Small intestine (tissue), 7 donors: ENCODE measurements at regions not wholly inside any gene's neighbourhood (a gene's known extent, or its start where the extent isn't known, plus 50 kb on each side); places are given as distances from the start of the nearest gene placed in this dataset.
A peak's percentile ranks its signal among the peaks of the same experiment; 100 is the strongest.

ENCODE experiments used
- DNase-seq, 2 donors: peaks; one replicate each; pipeline versions ENCODE4 v3.0.0 to v3.0.0-alpha.2; 2013
- FAIRE-seq: peaks from 2 replicates; lab custom pipeline; 2012; peaks lifted over from hg19 to GRCh38; lab: Jason Lieb, UNC
- H3K27ac ChIP-seq, 3 donors: one replicate each; pipeline ENCODE4 v1.5.1; 2013; ENCODE audit warnings: low read length in 2 of 3, mild to moderate bottlenecking in 2 of 3, control low read depth in 1 of 3, inconsistent platforms in 1 of 3, low read depth in 1 of 3, moderate library complexity in 1 of 3
- H3K27me3 ChIP-seq, 3 donors: one replicate each; pipeline ENCODE4 v1.6.1; 2013; ENCODE audit warnings: low read length in 3 of 3, inconsistent platforms in 1 of 3; ENCODE audit not compliant: control insufficient read depth in 3 of 3, insufficient read depth in 3 of 3
- H3K36me3 ChIP-seq, 3 donors: one replicate each; pipeline ENCODE4 v1.6.1; 2013; ENCODE audit warnings: low read length in 3 of 3, inconsistent platforms in 1 of 3, low read depth in 1 of 3, mild to moderate bottlenecking in 1 of 3, moderate library complexity in 1 of 3; ENCODE audit not compliant: control insufficient read depth in 3 of 3, insufficient read depth in 2 of 3
- H3K4me1 ChIP-seq, 3 donors: one replicate each; pipeline ENCODE4 v1.6.1; 2013; ENCODE audit warnings: low read length in 2 of 3, inconsistent platforms in 1 of 3, low read depth in 1 of 3, mild to moderate bottlenecking in 1 of 3, moderate library complexity in 1 of 3; ENCODE audit not compliant: control insufficient read depth in 3 of 3, insufficient read depth in 2 of 3
- H3K4me3 ChIP-seq, 3 donors: one replicate each; pipeline ENCODE4 v1.5.1; 2013; ENCODE audit warnings: low read length in 3 of 3, control low read depth in 1 of 3, inconsistent platforms in 1 of 3, low read depth in 1 of 3, mild to moderate bottlenecking in 1 of 3, moderate library complexity in 1 of 3
- H3K9me3 ChIP-seq, 2 donors: one replicate each; pipeline ENCODE4 v1.6.1; 2013; ENCODE audit warnings: low read depth in 1 of 2, low read length in 1 of 2; ENCODE audit not compliant: control insufficient read depth in 2 of 2, insufficient read depth in 1 of 2
- WGBS, 3 donors: extraction: QIAGEN DNeasy Blood & Tissue Kit; methylation state at CpG; one replicate each; pipeline ENCODE4 v1.1.7; 2013; 5-methylcytosine and 5-hydroxymethylcytosine counted together
- donor health status: healthy with polysubstance abuse.
- donor health status: control.
- donor health status: control.
- donor health status: Bipolar disorder and iron deficiency.
- donor health status: healthy.

- 51 to 81% (median 69%) methylated on average over 3 of the region's 3 CpGs for WGBS, 3 donors
Observed at GRCh38 chr11:127531167-127531566, 530.6 kb upstream of the KIRREL3 start.

GRCh38 chr11:127528297-127528696 is 527.7 kb upstream of the KIRREL3 start:
- H3K4me3 ChIP-seq, result no peak overlapping the region
- no peaks in the 10 kb centered on the region for H3K4me1 ChIP-seq
- WGBS, 3 donors, result 59 to 82% (median 79%) methylated on average over 3 of the region's 3 CpGs
- no peak overlapping the region for H3K27ac ChIP-seq
- no peaks in the 10 kb centered on the region for H3K9me3 ChIP-seq
- DNase-seq (no peak), FAIRE-seq (no peak)
- no peaks in the 10 kb centered on the region for H3K27me3 ChIP-seq
- no peaks in the 10 kb centered on the region for H3K36me3 ChIP-seq

More at GRCh38 chr11:127531167-127531566, 530.6 kb upstream of the KIRREL3 start:
- H3K36me3 ChIP-seq, result no peaks in the 10 kb centered on the region
- H3K4me3 ChIP-seq, result no peak overlapping the region
- H3K27ac ChIP-seq, result no peak overlapping the region
- DNase-seq, result no peak
- H3K27me3 ChIP-seq, result no peaks in the 10 kb centered on the region
- peaks cover 0 to under 1% of the 10 kb centered on the region in 2 donors for H3K9me3 ChIP-seq
- H3K4me1 ChIP-seq, result no peaks in the 10 kb centered on the region
- FAIRE-seq, result no peak

- H3K9me3 ChIP-seq, result no peaks in the 10 kb centered on the region
- no peak for DNase-seq
- no peak for FAIRE-seq
- WGBS, 3 donors, result 38 to 60% (median 54%) methylated on average over 4 of the region's 4 CpGs
- no peak overlapping the region for H3K27ac ChIP-seq
- no peak overlapping the region for H3K4me3 ChIP-seq
- no peaks in the 10 kb centered on the region for H3K36me3 ChIP-seq
- H3K4me1 ChIP-seq, result no peaks in the 10 kb centered on the region
- H3K27me3 ChIP-seq, result no peaks in the 10 kb centered on the region
Observed at GRCh38 chr11:127524618-127525017, 524.0 kb upstream of the KIRREL3 start.

GRCh38 chr11:127521413-127521812 is 520.8 kb upstream of the KIRREL3 start:
- WGBS, 3 donors, result 50 to 60% (median 57%) methylated on average over 2 of the region's 2 CpGs
- FAIRE-seq (no peak), DNase-seq (peak in 1 of 2 donors; percentile 27)
- no peaks in the 10 kb centered on the region for H3K27me3 ChIP-seq
- no peaks in the 10 kb centered on the region for H3K36me3 ChIP-seq
- no peak overlapping the region for H3K4me3 ChIP-seq
- no peaks in the 10 kb centered on the region for H3K9me3 ChIP-seq
- H3K27ac ChIP-seq, result no peak overlapping the region
- no peaks in the 10 kb centered on the region for H3K4me1 ChIP-seq

DNA sequence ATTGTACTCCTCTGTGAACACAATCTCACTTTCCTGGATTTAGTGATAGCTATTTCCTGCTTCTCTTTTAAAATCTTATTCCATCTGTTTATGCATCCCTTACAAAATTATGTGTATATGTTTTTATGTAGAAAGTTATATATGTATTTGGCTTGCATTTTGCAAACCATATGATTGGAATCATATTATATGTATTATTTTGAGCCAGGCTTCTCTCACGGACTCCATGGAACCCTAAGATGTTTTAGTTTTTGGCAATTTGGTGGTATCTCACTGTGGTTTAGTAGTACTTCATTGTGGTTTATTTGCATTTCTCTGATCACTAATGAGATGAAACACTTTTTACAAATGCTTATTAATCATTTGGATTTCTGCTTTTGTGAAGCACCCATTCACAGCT is 507.3 kb upstream of the KIRREL3 start:
- FAIRE-seq (no peak), DNase-seq (no peak)
- no peaks in the 10 kb centered on the region for H3K36me3 ChIP-seq
- H3K9me3 ChIP-seq, result no peaks in the 10 kb centered on the region
- no peak overlapping the region for H3K27ac ChIP-seq
- peaks cover 0 to 19% (median 0%) of the 10 kb centered on the region in 3 donors for H3K4me1 ChIP-seq
- H3K27me3 ChIP-seq, result no peaks in the 10 kb centered on the region
- no peak overlapping the region for H3K4me3 ChIP-seq
- 70 to 85% (median 74%) methylated on average over 1 of the region's 1 CpG for WGBS, 3 donors

DNA sequence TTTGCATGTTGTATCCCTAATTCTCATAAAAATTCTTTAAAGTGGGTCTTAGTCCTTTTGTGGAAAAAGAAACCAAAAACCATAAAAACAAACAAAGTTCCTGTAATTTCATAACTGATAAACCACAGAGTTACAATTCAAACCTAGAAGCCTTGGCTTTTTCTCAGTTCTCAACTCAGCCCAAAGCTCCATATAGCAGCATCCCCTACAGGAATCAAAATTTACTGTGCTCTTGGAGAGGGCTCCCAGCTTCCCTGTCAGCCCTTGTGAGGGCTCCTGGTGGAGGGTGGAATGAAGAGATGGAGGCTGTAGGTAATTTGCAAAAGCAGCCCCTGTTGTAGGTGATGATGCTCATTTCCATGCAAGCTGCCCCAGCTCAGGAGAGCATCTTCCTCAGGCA is 506.1 kb upstream of the KIRREL3 start:
- no peak overlapping the region for H3K4me3 ChIP-seq
- DNase-seq (no peak), FAIRE-seq (no peak)
- H3K36me3 ChIP-seq, result no peaks in the 10 kb centered on the region
- H3K4me1 ChIP-seq, result peaks cover 0 to 19% (median 0%) of the 10 kb centered on the region in 3 donors
- H3K27me3 ChIP-seq, result no peaks in the 10 kb centered on the region
- no peaks in the 10 kb centered on the region for H3K9me3 ChIP-seq
- H3K27ac ChIP-seq, result peak overlapping the region in 1 of 3 donors; percentile 10

DNA sequence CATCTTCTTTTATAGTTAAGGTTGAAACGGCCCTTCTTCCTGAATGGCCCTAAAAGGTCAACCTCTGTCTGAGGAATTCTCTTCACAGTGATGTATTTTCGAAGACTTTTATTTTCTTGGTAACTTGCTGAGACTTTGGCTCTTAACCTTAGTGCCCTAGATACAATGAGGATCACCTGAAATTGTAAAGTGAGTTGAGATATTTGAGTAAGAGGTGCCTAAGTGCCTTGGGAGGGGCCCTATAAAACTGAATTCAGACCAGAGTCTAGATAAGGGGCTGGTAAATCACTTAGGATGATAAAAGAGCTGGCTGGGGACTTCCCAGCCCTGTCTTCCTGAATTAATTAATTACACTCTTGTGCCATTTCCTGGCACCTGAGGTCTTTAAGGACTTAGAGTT is 505.6 kb upstream of the KIRREL3 start:
- DNase-seq, result peak in 1 of 2 donors; percentile 55
- Histone ChIP-seq H3K27ac (no peak overlapping the region), H3K9me3 (no peaks in the 10 kb centered on the region), H3K4me1 (peaks cover 0 to 19% (median 0%) of the 10 kb centered on the region in 3 donors), H3K36me3 (no peaks in the 10 kb centered on the region), H3K27me3 (no peaks in the 10 kb centered on the region), H3K4me3 (no peak overlapping the region)
- WGBS, 3 donors, result 11 to 36% (median 27%) methylated on average over 2 of the region's 2 CpGs
- FAIRE-seq, result no peak

- H3K27me3 ChIP-seq, result no peaks in the 10 kb centered on the region
- no peaks in the 10 kb centered on the region for H3K36me3 ChIP-seq
- peaks cover 2 to 8% of the 10 kb centered on the region in 2 donors for H3K9me3 ChIP-seq
- 77 to 87% (median 81%) methylated on average over 7 of the region's 7 CpGs for WGBS, 3 donors
- FAIRE-seq, result no peak
- no peak for DNase-seq
- peaks cover 0 to 6% (median 0%) of the 10 kb centered on the region in 3 donors for H3K4me1 ChIP-seq
- H3K4me3 ChIP-seq, result no peak overlapping the region
- no peak overlapping the region for H3K27ac ChIP-seq
Observed at GRCh38 chr11:127496165-127496564, 495.6 kb upstream of the KIRREL3 start.

DNA sequence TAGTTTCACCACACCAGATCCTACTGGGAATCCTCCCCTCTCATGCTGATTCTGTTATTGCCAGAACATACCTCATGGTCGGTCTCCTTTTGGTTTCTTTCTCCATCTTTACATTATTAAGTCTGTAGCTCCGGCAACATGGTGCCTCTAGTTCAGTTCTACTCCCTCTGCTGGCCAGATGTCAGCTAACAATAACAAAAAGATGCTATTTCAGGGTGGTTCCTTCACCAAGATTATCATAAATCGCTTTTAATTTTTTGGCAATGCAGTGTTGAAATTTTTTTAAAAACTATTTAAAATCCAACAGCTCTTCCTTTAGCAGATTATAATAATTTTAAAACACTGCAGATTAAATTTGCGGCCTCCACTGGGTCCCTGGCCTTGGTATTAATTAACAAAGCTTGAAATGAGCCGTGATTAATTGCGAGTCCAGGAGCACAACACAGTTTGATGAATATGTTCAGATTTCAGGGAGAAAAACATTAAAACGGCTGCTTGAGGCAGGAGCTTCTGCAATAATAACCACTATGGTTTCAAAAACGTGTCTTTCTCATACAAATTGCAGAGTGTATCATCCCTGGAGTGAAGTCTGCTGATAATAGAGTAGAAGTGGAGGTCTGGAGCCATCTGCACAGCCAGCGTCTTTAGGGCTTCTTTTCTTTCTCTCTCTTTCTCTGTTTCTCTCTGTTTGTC is 492.9 kb upstream of the KIRREL3 start:
- Histone ChIP-seq H3K36me3 (no peaks in the 10 kb centered on the region), H3K4me1 (peaks cover 0 to 3% (median 0%) of the 10 kb centered on the region in 3 donors), H3K4me3 (no peak overlapping the region), H3K9me3 (peaks cover 2 to 13% of the 10 kb centered on the region in 2 donors), H3K27ac (no peak overlapping the region), H3K27me3 (no peaks in the 10 kb centered on the region)
- no peak for FAIRE-seq
- peak in 1 of 2 donors; percentile 18 for DNase-seq
- 53 to 68% (median 55%) methylated on average over 9 of the region's 9 CpGs for WGBS, 3 donors
